ENCODE measurements at regions not wholly inside any gene's neighbourhood (a gene's known extent, or its start where the extent isn't known, plus 50 kb on each side); places are given as distances from the start of the nearest gene placed in this dataset.
"Not testable (repeated sequence)": the region's sequence is repeated elsewhere in the genome, so short reads cannot be mapped to it uniquely, and the experiment has no call there.

GRCh38 chr17:71762526-71762925, 358.3 kb upstream of the SOX9 start:
- no peak for DNase-seq

- no peak for DNase-seq
Measured at GRCh38 chr17:71764505-71764904, 356.3 kb upstream of the SOX9 start.

- DNase-seq: peak; percentile 59
Measured at GRCh38 chr17:71765437-71765836, 355.4 kb upstream of the SOX9 start.

- DNase-seq: no peak
Measured at GRCh38 chr17:71769850-71770249, 351.0 kb upstream of the SOX9 start.

- no peak for DNase-seq
Measured at GRCh38 chr17:71777048-71777640, 343.7 kb upstream of the SOX9 start.

- no peak for DNase-seq
Measured at GRCh38 chr17:71779482-71779881, 341.3 kb upstream of the SOX9 start.

GRCh38 chr17:71780596-71780995, 340.2 kb upstream of the SOX9 start:
- no peak for DNase-seq

- not testable (repeated sequence) for DNase-seq
Measured at GRCh38 chr17:71782021-71782420, 338.8 kb upstream of the SOX9 start.

GRCh38 chr17:71790791-71791190, 330.0 kb upstream of the SOX9 start:
- DNase-seq: peak; percentile 62

GRCh38 chr17:71791311-71791710, 329.5 kb upstream of the SOX9 start:
- peak; percentile 12 for DNase-seq

- DNase-seq: peak; percentile 95
Measured at GRCh38 chr17:71792966-71793365, 327.9 kb upstream of the SOX9 start.

GRCh38 chr17:71793518-71793917, 327.3 kb upstream of the SOX9 start:
- no peak for DNase-seq

GRCh38 chr17:71798701-71799100, 322.1 kb upstream of the SOX9 start:
- no peak for DNase-seq

GRCh38 chr17:71799657-71800056, 321.2 kb upstream of the SOX9 start:
- no peak for DNase-seq

- peak; percentile 76 for DNase-seq
Measured at GRCh38 chr17:71801301-71801700, 319.5 kb upstream of the SOX9 start.

GRCh38 chr17:71802663-71803062, 318.2 kb upstream of the SOX9 start:
- no peak for DNase-seq

- DNase-seq: no peak
Measured at GRCh38 chr17:71803656-71804284, 317.1 kb upstream of the SOX9 start.

GRCh38 chr17:71809537-71809936, 311.3 kb upstream of the SOX9 start:
- DNase-seq: peak; percentile 62

GRCh38 chr17:71813861-71814260, 307.0 kb upstream of the SOX9 start:
- peak; percentile 71 for DNase-seq

- DNase-seq: peak; percentile 84
Measured at GRCh38 chr17:71821511-71821910, 299.3 kb upstream of the SOX9 start.

GRCh38 chr17:71824671-71825070, 296.1 kb upstream of the SOX9 start:
- DNase-seq: no peak

- peak; percentile 31 for DNase-seq
Measured at GRCh38 chr17:71825687-71826086, 295.1 kb upstream of the SOX9 start.

- DNase-seq: peak; percentile 84
Measured at GRCh38 chr17:71828182-71828596, 292.6 kb upstream of the SOX9 start.

GRCh38 chr17:71830866-71831265, 290.0 kb upstream of the SOX9 start:
- no peak for DNase-seq

GRCh38 chr17:71842986-71843385, 277.8 kb upstream of the SOX9 start:
- no peak for DNase-seq
